SK-N-SH treated with all-trans-retinoic acid at 6 μM for 48 hours (cell line): ENCODE measurements at regions not wholly inside any gene's neighbourhood (a gene's known extent, or its start where the extent isn't known, plus 50 kb on each side); places are given as distances from the start of the nearest gene placed in this dataset.
A peak's percentile ranks its signal among the peaks of the same experiment; 100 is the strongest.

Experiments used
- ATAC-seq: fragments of 200-7000 bp; cut with Tn5 transposase; 3 replicates; pipeline ENCODE4 v1.9.1; 2020; ENCODE audit warnings: mild to moderate bottlenecking, moderate library complexity
- ARNTL ChIP-seq: fragments of 450-650 bp; formaldehyde crosslinking; IDR thresholded peaks from 2 replicates; pipeline ENCODE4 v1.5.0; 2020; ENCODE audit warnings: low read depth, mild to moderate bottlenecking, moderate library complexity, borderline replicate concordance
- BACH2 ChIP-seq: fragments of 250-450 bp; sonication (Bioruptor Pico); IDR thresholded peaks from 2 replicates; pipeline ENCODE4 v1.9.0; 2021; ENCODE audit warnings: mild to moderate bottlenecking, borderline replicate concordance
- CSDC2 ChIP-seq: fragments of 250-450 bp; sonication (Bioruptor Pico); IDR thresholded peaks from 2 replicates; pipeline ENCODE4 v1.5.0; 2020; ENCODE audit warnings: mild to moderate bottlenecking, moderate library complexity
- ESRRG ChIP-seq: fragments of 250-450 bp; sonication (Bioruptor Pico); IDR thresholded peaks from 2 replicates; pipeline ENCODE4 v1.6.1; 2021; ENCODE audit warnings: mild to moderate bottlenecking
- GLIS3 ChIP-seq: fragments of 250-450 bp; sonication (Bioruptor Pico); IDR thresholded peaks from 2 replicates; pipeline ENCODE4 v1.5.0; 2020; ENCODE audit warnings: mild to moderate bottlenecking, moderate library complexity
- ISL1 ChIP-seq: fragments of 250-450 bp; sonication (Bioruptor Pico); IDR thresholded peaks from 2 replicates; pipeline ENCODE4 v2.1.2; 2022; ENCODE audit warnings: mild to moderate bottlenecking, moderate library complexity
- OSR1 ChIP-seq: fragments of 250-450 bp; sonication (Bioruptor Pico); IDR thresholded peaks from 2 replicates; pipeline ENCODE4 v1.8.0; 2022; ENCODE audit warnings: moderate library complexity, mild to moderate bottlenecking, inconsistent platforms
- PPARA ChIP-seq: fragments of 250-450 bp; sonication (Bioruptor Pico); IDR thresholded peaks from 2 replicates; pipeline ENCODE4 v1.5.0; 2020; ENCODE audit warnings: mild to moderate bottlenecking, borderline replicate concordance
- RARB ChIP-seq: fragments of 250-450 bp; sonication (Bioruptor Pico); IDR thresholded peaks from 2 replicates; pipeline ENCODE4 v1.8.0; 2021; ENCODE audit warnings: mild to moderate bottlenecking, moderate library complexity
- SNAI2 ChIP-seq: fragments of 250-450 bp; sonication (Bioruptor Pico); IDR thresholded peaks from 2 replicates; pipeline ENCODE4 v1.5.0; 2020; ENCODE audit warnings: mild to moderate bottlenecking, moderate library complexity
- ZFP3 ChIP-seq: fragments of 250-450 bp; sonication (Bioruptor Pico); IDR thresholded peaks from 2 replicates; pipeline ENCODE4 v1.5.0; 2020; ENCODE audit warnings: mild to moderate bottlenecking, moderate library complexity
- ZFP30 ChIP-seq: fragments of 450-650 bp; formaldehyde crosslinking; IDR thresholded peaks from 2 replicates; pipeline ENCODE4 v1.5.0; 2022; ENCODE audit warnings: mild to moderate bottlenecking, moderate library complexity
- ZNF565 ChIP-seq: fragments of 450-650 bp; formaldehyde crosslinking; conservative IDR thresholded peaks from 2 replicates; pipeline ENCODE4 v1.5.0; 2020; ENCODE audit warnings: low read depth, mild to moderate bottlenecking, moderate library complexity
- ZNF70 ChIP-seq: fragments of 450-650 bp; formaldehyde crosslinking; IDR thresholded peaks from 2 replicates; pipeline ENCODE4 v1.5.0; 2020; ENCODE audit warnings: mild to moderate bottlenecking, moderate library complexity
- ZNF8 ChIP-seq: fragments of 450-650 bp; formaldehyde crosslinking; IDR thresholded peaks from 2 replicates; pipeline ENCODE4 v1.5.0; 2020; ENCODE audit warnings: mild to moderate bottlenecking, moderate library complexity
- TF ChIP-seq, protein P1 (sequence below): fragments of 250-450 bp; sonication (Bioruptor Pico); IDR thresholded peaks from 2 replicates; pipeline ENCODE4 v1.5.0; 2020; ENCODE audit warnings: mild to moderate bottlenecking, moderate library complexity
- TF ChIP-seq, protein P2 (sequence below): fragments of 250-450 bp; sonication (Bioruptor Pico); IDR thresholded peaks from 2 replicates; pipeline ENCODE4 v1.8.0; 2021; ENCODE audit warnings: low read depth, mild to moderate bottlenecking, moderate library complexity, borderline replicate concordance
- TF ChIP-seq, protein P3 (sequence below): fragments of 250-450 bp; sonication (Bioruptor Pico); IDR thresholded peaks from 2 replicates; pipeline ENCODE4 v1.5.1; 2020; ENCODE audit warnings: low read depth, mild to moderate bottlenecking, moderate library complexity
- TF ChIP-seq, protein P4 (sequence below): fragments of 250-450 bp; sonication (Bioruptor Pico); IDR thresholded peaks from 2 replicates; pipeline ENCODE4 v1.8.0; 2020; ENCODE audit warnings: mild to moderate bottlenecking, moderate library complexity, borderline replicate concordance
- TF ChIP-seq, protein P5 (sequence below): fragments of 250-450 bp; sonication (Bioruptor Pico); IDR thresholded peaks from 2 replicates; pipeline ENCODE4 v1.5.1; 2021; ENCODE audit warnings: mild to moderate bottlenecking, moderate library complexity

GRCh38 chr17:27226611-27227230 lies 67.2 kb upstream of the WSB1 start:
- peak; percentile 87 for ATAC-seq
- no peak for TF ChIP-seq ISL1 (CRISPR knock-in tag)
- TF ChIP-seq PPARA (CRISPR knock-in tag), result no peak
- TF ChIP-seq, protein P1, sequence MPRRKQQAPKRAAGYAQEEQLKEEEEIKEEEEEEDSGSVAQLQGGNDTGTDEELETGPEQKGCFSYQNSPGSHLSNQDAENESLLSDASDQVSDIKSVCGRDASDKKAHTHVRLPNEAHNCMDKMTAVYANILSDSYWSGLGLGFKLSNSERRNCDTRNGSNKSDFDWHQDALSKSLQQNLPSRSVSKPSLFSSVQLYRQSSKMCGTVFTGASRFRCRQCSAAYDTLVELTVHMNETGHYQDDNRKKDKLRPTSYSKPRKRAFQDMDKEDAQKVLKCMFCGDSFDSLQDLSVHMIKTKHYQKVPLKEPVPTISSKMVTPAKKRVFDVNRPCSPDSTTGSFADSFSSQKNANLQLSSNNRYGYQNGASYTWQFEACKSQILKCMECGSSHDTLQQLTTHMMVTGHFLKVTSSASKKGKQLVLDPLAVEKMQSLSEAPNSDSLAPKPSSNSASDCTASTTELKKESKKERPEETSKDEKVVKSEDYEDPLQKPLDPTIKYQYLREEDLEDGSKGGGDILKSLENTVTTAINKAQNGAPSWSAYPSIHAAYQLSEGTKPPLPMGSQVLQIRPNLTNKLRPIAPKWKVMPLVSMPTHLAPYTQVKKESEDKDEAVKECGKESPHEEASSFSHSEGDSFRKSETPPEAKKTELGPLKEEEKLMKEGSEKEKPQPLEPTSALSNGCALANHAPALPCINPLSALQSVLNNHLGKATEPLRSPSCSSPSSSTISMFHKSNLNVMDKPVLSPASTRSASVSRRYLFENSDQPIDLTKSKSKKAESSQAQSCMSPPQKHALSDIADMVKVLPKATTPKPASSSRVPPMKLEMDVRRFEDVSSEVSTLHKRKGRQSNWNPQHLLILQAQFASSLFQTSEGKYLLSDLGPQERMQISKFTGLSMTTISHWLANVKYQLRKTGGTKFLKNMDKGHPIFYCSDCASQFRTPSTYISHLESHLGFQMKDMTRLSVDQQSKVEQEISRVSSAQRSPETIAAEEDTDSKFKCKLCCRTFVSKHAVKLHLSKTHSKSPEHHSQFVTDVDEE (CRISPR knock-in tag), result no peak
- TF ChIP-seq, protein P2, sequence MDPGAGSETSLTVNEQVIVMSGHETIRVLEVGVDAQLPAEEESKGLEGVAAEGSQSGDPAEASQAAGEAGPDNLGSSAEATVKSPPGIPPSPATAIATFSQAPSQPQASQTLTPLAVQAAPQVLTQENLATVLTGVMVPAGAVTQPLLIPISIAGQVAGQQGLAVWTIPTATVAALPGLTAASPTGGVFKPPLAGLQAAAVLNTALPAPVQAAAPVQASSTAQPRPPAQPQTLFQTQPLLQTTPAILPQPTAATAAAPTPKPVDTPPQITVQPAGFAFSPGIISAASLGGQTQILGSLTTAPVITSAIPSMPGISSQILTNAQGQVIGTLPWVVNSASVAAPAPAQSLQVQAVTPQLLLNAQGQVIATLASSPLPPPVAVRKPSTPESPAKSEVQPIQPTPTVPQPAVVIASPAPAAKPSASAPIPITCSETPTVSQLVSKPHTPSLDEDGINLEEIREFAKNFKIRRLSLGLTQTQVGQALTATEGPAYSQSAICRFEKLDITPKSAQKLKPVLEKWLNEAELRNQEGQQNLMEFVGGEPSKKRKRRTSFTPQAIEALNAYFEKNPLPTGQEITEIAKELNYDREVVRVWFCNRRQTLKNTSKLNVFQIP (CRISPR knock-in tag), result no peak
- TF ChIP-seq BACH2 (CRISPR knock-in tag), result no peak
- no peak for TF ChIP-seq ZFP3 (CRISPR knock-in tag)
- TF ChIP-seq ZNF8, result no peak
- TF ChIP-seq CSDC2 (CRISPR knock-in tag), result no peak
- TF ChIP-seq OSR1 (CRISPR knock-in tag), result no peak
- TF ChIP-seq ESRRG (CRISPR knock-in tag), result no peak
- TF ChIP-seq RARB (CRISPR knock-in tag), result no peak
- no peak for TF ChIP-seq ZNF70 (CRISPR knock-in tag)
- TF ChIP-seq ZNF565, result no peak

GRCh38 chr17:27230996-27231395 lies 62.9 kb upstream of the WSB1 start:
- no peak for ATAC-seq
- no peak for TF ChIP-seq ESRRG (CRISPR knock-in tag)
- no peak for TF ChIP-seq BACH2 (CRISPR knock-in tag)
- TF ChIP-seq, protein P2 (CRISPR knock-in tag), result no peak
- no peak for TF ChIP-seq ARNTL (CRISPR knock-in tag)
- TF ChIP-seq ZFP3 (CRISPR knock-in tag), result no peak
- TF ChIP-seq GLIS3 (CRISPR knock-in tag), result no peak
- TF ChIP-seq, protein P3, sequence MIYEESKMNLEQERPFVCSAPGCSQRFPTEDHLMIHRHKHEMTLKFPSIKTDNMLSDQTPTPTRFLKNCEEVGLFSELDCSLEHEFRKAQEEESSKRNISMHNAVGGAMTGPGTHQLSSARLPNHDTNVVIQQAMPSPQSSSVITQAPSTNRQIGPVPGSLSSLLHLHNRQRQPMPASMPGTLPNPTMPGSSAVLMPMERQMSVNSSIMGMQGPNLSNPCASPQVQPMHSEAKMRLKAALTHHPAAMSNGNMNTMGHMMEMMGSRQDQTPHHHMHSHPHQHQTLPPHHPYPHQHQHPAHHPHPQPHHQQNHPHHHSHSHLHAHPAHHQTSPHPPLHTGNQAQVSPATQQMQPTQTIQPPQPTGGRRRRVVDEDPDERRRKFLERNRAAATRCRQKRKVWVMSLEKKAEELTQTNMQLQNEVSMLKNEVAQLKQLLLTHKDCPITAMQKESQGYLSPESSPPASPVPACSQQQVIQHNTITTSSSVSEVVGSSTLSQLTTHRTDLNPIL (CRISPR knock-in tag), result no peak
- no peak for TF ChIP-seq SNAI2
- TF ChIP-seq, protein P1 (CRISPR knock-in tag), result no peak

GRCh38 chr17:27232328-27232727 lies 61.6 kb upstream of the WSB1 start:
- ATAC-seq, result no peak
- TF ChIP-seq, protein P4, sequence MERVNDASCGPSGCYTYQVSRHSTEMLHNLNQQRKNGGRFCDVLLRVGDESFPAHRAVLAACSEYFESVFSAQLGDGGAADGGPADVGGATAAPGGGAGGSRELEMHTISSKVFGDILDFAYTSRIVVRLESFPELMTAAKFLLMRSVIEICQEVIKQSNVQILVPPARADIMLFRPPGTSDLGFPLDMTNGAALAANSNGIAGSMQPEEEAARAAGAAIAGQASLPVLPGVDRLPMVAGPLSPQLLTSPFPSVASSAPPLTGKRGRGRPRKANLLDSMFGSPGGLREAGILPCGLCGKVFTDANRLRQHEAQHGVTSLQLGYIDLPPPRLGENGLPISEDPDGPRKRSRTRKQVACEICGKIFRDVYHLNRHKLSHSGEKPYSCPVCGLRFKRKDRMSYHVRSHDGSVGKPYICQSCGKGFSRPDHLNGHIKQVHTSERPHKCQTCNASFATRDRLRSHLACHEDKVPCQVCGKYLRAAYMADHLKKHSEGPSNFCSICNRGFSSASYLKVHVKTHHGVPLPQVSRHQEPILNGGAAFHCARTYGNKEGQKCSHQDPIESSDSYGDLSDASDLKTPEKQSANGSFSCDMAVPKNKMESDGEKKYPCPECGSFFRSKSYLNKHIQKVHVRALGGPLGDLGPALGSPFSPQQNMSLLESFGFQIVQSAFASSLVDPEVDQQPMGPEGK (CRISPR knock-in tag), result no peak
- no peak for TF ChIP-seq ARNTL (CRISPR knock-in tag)
- TF ChIP-seq CSDC2 (CRISPR knock-in tag), result no peak
- TF ChIP-seq, protein P2 (CRISPR knock-in tag), result no peak
- TF ChIP-seq, protein P5, sequence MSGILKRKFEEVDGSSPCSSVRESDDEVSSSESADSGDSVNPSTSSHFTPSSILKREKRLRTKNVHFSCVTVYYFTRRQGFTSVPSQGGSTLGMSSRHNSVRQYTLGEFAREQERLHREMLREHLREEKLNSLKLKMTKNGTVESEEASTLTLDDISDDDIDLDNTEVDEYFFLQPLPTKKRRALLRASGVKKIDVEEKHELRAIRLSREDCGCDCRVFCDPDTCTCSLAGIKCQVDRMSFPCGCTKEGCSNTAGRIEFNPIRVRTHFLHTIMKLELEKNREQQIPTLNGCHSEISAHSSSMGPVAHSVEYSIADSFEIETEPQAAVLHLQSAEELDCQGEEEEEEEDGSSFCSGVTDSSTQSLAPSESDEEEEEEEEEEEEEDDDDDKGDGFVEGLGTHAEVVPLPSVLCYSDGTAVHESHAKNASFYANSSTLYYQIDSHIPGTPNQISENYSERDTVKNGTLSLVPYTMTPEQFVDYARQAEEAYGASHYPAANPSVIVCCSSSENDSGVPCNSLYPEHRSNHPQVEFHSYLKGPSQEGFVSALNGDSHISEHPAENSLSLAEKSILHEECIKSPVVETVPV (CRISPR knock-in tag), result no peak
- TF ChIP-seq ZNF8, result no peak
- no peak for TF ChIP-seq ZFP3 (CRISPR knock-in tag)
- no peak for TF ChIP-seq ZFP30 (CRISPR knock-in tag)
- no peak for TF ChIP-seq RARB (CRISPR knock-in tag)
- TF ChIP-seq SNAI2, result no peak
- no peak for TF ChIP-seq ESRRG (CRISPR knock-in tag)
